Cardiac muscle cell (in vitro differentiated cells and primary cell): ENCODE measurements at regions not wholly inside any gene's neighbourhood (a gene's known extent, or its start where the extent isn't known, plus 50 kb on each side); places are given as distances from the start of the nearest gene placed in this dataset.

Experiments
- DNase-seq, 2 donors: peaks; one replicate each; pipeline versions ENCODE4 v3.0.0 to v3.0.0-alpha.2; 2010 to 2017; ENCODE audit warnings: low read depth in 1 of 2, low spot score in 1 of 2
- H3K27ac ChIP-seq: fragments of 200-600 bp; sonication (generic); 2 replicates; pipeline ENCODE4 v1.5.1; 2016
- H3K27me3 ChIP-seq: fragments of 200-600 bp; sonication (generic); 2 replicates; pipeline ENCODE4 v1.6.0; 2016; ENCODE audit warnings: control low read depth
- H3K36me3 ChIP-seq: fragments of 200-600 bp; sonication (generic); 2 replicates; pipeline ENCODE4 v1.5.1; 2016; ENCODE audit warnings: control low read depth
- H3K4me1 ChIP-seq: fragments of 200-600 bp; sonication (generic); 2 replicates; pipeline ENCODE4 v1.8.1; 2017; ENCODE audit warnings: low read depth, mild to moderate bottlenecking, mixed run types
- H3K4me3 ChIP-seq: fragments of 200-600 bp; sonication (generic); 2 replicates; pipeline ENCODE4 v1.5.1; 2016; ENCODE audit warnings: mild to moderate bottlenecking
- H3K9me3 ChIP-seq: fragments of 200-600 bp; sonication (generic); 2 replicates; pipeline ENCODE4 v1.5.1; 2017; ENCODE audit warnings: low read depth, mild to moderate bottlenecking, control low read depth
- TF ChIP-seq, protein P1 (sequence below): IDR thresholded peaks from 2 replicates; pipeline ENCODE4 v1.5.1; 2012; ENCODE audit warnings: low read depth, mild to moderate bottlenecking, low read length

DNA sequence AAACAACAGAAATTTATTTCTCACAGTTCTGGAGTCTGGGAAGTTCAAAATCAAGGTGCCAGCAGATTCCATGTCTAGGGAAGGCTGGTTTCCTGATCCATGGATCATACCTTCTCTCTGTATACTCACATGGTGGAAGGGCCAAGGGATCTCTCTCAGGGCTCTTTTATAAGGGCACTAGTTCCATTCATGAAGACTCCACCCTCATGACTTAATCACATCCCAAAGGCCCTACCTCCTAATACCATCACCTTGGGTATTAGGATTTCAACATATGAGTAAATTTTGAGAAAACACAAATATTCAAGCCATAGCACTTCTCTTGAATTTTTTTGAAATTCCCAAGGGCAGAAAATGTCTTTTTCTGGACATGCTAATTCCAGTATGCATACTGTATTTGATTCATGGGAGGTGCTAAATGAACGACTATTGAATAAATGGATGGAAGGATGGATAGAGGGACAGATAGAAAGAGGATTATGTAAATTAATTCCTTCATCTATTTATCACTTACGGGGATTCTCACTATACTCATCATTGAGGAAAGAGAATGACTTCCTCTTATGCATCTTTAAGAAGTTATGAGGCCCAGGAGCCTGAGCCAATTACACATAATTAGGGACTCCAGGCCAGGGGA lies 182.8 kb downstream of the NRIP1 start:
- Histone ChIP-seq H3K9me3 (no peaks in the 10 kb centered on the region), H3K4me1 (no peaks in the 10 kb centered on the region), H3K27me3 (no peaks in the 10 kb centered on the region), H3K27ac (no peak overlapping the region), H3K4me3 (no peak overlapping the region), H3K36me3 (no peaks in the 10 kb centered on the region)
- TF ChIP-seq, protein P1, sequence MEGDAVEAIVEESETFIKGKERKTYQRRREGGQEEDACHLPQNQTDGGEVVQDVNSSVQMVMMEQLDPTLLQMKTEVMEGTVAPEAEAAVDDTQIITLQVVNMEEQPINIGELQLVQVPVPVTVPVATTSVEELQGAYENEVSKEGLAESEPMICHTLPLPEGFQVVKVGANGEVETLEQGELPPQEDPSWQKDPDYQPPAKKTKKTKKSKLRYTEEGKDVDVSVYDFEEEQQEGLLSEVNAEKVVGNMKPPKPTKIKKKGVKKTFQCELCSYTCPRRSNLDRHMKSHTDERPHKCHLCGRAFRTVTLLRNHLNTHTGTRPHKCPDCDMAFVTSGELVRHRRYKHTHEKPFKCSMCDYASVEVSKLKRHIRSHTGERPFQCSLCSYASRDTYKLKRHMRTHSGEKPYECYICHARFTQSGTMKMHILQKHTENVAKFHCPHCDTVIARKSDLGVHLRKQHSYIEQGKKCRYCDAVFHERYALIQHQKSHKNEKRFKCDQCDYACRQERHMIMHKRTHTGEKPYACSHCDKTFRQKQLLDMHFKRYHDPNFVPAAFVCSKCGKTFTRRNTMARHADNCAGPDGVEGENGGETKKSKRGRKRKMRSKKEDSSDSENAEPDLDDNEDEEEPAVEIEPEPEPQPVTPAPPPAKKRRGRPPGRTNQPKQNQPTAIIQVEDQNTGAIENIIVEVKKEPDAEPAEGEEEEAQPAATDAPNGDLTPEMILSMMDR = no peak
- DNase-seq = no peak

DNA sequence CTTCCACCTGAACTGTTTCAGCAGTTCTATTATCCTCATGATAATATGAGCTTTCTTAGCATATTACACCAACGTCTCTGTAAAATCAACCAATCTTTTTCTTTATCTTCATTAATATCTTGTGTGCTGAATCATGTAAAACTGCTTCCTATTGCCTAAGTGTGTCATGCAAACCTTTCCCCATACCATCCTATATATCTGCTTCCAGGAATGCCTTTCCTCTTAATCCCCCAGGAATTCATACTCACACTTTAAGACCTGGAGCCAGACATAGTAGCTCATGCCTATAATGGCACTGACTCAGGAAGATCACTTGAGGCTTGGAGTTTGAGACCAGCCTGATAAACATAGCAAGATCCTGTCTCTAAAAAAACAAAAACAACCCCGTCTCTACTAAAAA lies 183.9 kb downstream of the NRIP1 start:
- H3K27me3 ChIP-seq = no peaks in the 10 kb centered on the region
- TF ChIP-seq, protein P1 = no peak
- H3K4me3 ChIP-seq = no peak overlapping the region
- peaks cover 4% of the 10 kb centered on the region for H3K4me1 ChIP-seq
- no peaks in the 10 kb centered on the region for H3K36me3 ChIP-seq
- no peaks in the 10 kb centered on the region for H3K9me3 ChIP-seq
- no peak overlapping the region for H3K27ac ChIP-seq
- peak in 1 of 2 donors; percentile 73 for DNase-seq

- DNase-seq = no peak
- Histone ChIP-seq H3K4me3 (no peak overlapping the region), H3K4me1 (peaks cover 10% of the 10 kb centered on the region), H3K27ac (no peak overlapping the region), H3K36me3 (no peaks in the 10 kb centered on the region), H3K9me3 (no peaks in the 10 kb centered on the region), H3K27me3 (no peaks in the 10 kb centered on the region)
- TF ChIP-seq, protein P1 = no peak
Observed at GRCh38 chr21:14879458-14879857, 185.3 kb downstream of the NRIP1 start.

DNA sequence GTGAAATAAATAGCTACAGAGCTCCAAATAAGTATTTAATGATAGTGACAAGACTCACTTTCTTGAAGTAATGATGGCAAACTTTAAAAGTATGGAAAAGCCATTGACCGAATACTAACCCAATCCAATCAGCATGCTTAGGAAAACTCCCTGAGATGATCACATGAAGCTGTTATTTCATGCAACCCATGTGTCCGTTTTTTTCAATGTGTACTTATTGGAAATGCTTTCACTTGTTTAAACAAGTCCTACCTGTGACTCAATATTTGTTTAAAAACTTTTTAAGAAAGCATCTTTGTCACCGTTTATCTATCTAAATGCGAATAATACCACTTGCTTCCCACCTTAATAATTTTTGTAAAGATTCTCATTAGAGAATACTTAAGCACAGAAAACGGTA lies 185.8 kb downstream of the NRIP1 start:
- Histone ChIP-seq H3K9me3 (no peaks in the 10 kb centered on the region), H3K27me3 (no peaks in the 10 kb centered on the region), H3K4me3 (no peak overlapping the region), H3K36me3 (no peaks in the 10 kb centered on the region), H3K27ac (no peak overlapping the region), H3K4me1 (peaks cover 10% of the 10 kb centered on the region)
- TF ChIP-seq, protein P1 = no peak
- no peak for DNase-seq

GRCh38 chr21:14877581-14878228 lies 187.1 kb downstream of the NRIP1 start:
- DNase-seq = peak in 1 of 2 donors; percentile 54
- TF ChIP-seq, protein P1 = no peak

More at GRCh38 chr21:14877581-14878228, 187.1 kb downstream of the NRIP1 start:
- Histone ChIP-seq H3K27ac (no peak overlapping the region), H3K36me3 (no peaks in the 10 kb centered on the region), H3K27me3 (no peaks in the 10 kb centered on the region), H3K4me1 (peaks cover 10% of the 10 kb centered on the region), H3K9me3 (no peaks in the 10 kb centered on the region), H3K4me3 (no peak overlapping the region)
